ENCODE measurements at regions not wholly inside any gene's neighbourhood (a gene's known extent, or its start where the extent isn't known, plus 50 kb on each side); places are given as distances from the start of the nearest gene placed in this dataset.
"Not testable (repeated sequence)": the region's sequence is repeated elsewhere in the genome, so short reads cannot be mapped to it uniquely, and the experiment has no call there.

DNA sequence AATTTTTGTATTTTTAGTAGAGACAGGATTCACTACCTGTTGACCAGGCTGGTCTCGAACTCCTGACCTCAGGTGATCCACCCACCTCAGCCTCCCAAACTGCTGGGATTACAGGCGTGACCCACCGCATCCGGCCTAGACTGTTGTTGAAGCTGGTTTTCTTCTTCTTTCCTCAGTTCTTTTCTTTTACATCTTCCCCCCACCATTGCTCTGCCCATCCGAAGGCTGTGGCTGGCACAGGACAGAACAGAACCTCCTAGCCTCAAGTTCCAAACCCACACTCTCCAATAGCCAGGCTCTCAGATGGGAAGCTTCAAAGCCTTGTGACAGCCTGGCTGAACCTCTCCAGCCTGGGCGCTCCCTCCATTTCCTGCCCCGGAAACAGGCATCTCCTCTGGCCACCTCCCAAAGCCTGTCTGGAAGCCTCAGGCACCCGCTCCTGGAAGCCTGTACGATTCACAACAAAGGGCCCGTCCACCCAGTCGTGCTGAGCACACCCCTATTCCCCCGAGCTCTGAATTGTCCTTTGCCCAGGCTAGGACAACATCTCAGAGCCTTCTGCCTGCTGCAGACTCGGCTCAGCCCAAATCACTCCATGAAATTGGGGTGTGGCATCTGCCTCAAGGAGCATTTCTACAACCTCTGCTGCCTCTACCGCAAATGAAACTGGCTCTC lies 138.1 kb upstream of the C1QTNF3 start:
- TF ChIP-seq, protein P1, sequence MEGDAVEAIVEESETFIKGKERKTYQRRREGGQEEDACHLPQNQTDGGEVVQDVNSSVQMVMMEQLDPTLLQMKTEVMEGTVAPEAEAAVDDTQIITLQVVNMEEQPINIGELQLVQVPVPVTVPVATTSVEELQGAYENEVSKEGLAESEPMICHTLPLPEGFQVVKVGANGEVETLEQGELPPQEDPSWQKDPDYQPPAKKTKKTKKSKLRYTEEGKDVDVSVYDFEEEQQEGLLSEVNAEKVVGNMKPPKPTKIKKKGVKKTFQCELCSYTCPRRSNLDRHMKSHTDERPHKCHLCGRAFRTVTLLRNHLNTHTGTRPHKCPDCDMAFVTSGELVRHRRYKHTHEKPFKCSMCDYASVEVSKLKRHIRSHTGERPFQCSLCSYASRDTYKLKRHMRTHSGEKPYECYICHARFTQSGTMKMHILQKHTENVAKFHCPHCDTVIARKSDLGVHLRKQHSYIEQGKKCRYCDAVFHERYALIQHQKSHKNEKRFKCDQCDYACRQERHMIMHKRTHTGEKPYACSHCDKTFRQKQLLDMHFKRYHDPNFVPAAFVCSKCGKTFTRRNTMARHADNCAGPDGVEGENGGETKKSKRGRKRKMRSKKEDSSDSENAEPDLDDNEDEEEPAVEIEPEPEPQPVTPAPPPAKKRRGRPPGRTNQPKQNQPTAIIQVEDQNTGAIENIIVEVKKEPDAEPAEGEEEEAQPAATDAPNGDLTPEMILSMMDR (IDR thresholded peaks at IDR 0.05; ENCODE audit: poor library complexity, severe bottlenecking) = not testable (repeated sequence)
- TF ChIP-seq REST (IDR thresholded peaks at IDR 0.05; ENCODE audit: borderline replicate concordance) = not testable (repeated sequence)

Measured in neural cell (in vitro differentiated cells).